ENCODE measurements at regions not wholly inside any gene's neighbourhood (a gene's known extent, or its start where the extent isn't known, plus 50 kb on each side); places are given as distances from the start of the nearest gene placed in this dataset.
"Not testable (repeated sequence)": the region's sequence is repeated elsewhere in the genome, so short reads cannot be mapped to it uniquely, and the experiment has no call there.

DNA sequence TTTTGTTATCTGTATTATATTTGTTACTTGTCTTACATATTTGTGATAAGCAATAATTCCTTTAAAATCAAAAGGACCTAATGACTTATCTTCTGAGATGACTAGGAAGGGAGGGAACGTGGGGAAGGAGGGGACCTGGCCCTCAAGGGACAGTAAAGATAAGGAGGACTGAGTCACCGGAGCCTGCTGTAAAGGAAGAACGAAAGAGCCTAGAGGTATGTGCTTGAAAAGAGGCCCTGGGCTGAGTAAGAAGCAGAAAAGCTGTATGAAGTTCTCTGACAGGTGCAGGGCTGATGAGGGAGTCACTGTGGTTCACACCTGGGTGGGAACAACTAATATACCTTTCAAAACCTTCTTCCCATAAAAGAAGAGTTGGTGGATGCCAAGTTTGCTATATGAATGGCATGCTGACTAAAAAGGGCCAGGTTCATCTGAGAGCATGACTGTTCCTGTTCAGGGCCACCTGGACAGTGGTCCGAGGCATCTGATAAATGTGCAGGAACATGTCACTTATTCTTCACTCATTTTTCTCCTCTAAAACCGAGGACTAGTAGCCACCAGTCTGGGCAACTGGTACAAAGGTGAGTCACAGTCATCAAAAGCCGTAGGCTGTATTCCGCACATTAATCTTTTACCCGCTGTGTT lies 111.3 kb downstream of the TNFAIP3 start:
- no peak for ATAC-seq
- H3K4me1 ChIP-seq = no peaks in the 10 kb centered on the region
- H3K27me3 ChIP-seq = no peaks in the 10 kb centered on the region
- H3K36me3 ChIP-seq = no peaks in the 10 kb centered on the region
- no peak for DNase-seq
- in situ Hi-C loops (cut with MboI; ENCODE audit: low sequenced_read_pairs in 4 of 4) (no loop called here), intact Hi-C loops (cut with DNase I; ENCODE audit: low total_unique reads) (no loop called here)
- no peak overlapping the region for H3K4me3 ChIP-seq
- no peak for TF ChIP-seq POLR2A (IDR thresholded peaks at IDR 0.05)
- TF ChIP-seq, protein P1, sequence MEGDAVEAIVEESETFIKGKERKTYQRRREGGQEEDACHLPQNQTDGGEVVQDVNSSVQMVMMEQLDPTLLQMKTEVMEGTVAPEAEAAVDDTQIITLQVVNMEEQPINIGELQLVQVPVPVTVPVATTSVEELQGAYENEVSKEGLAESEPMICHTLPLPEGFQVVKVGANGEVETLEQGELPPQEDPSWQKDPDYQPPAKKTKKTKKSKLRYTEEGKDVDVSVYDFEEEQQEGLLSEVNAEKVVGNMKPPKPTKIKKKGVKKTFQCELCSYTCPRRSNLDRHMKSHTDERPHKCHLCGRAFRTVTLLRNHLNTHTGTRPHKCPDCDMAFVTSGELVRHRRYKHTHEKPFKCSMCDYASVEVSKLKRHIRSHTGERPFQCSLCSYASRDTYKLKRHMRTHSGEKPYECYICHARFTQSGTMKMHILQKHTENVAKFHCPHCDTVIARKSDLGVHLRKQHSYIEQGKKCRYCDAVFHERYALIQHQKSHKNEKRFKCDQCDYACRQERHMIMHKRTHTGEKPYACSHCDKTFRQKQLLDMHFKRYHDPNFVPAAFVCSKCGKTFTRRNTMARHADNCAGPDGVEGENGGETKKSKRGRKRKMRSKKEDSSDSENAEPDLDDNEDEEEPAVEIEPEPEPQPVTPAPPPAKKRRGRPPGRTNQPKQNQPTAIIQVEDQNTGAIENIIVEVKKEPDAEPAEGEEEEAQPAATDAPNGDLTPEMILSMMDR (IDR thresholded peaks at IDR 0.05 in 4 of 5, conservative IDR thresholded peaks at IDR 0.05 in 1 of 5) = no peak
- no peaks in the 10 kb centered on the region for H3K9me3 ChIP-seq
- no peak overlapping the region for H3K27ac ChIP-seq

DNA sequence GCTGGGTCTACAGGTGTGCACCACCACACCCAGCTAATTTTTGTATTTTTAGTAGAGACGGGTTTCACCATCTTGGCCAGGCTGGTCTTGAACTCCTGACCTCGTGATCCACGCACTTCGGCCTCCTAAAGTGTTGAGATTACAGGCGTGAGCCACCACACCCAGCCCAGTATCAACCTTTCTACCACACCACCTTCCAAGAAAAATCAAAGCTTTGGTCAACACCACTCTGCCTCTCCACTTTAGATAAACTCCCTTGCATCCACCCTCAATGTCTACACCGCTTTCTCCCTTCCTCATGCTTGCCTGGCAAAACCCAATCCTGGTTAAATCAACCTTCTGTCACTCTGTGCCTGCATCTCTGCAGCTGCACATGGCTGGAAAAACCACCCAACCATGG lies 112.2 kb downstream of the TNFAIP3 start:
- H3K4me3 ChIP-seq; H3K27me3 ChIP-seq; H3K4me1 ChIP-seq; in situ Hi-C loops (cut with MboI; ENCODE audit: low sequenced_read_pairs in 4 of 4); H3K9me3 ChIP-seq; H3K36me3 ChIP-seq; ATAC-seq; intact Hi-C loops (cut with DNase I; ENCODE audit: low total_unique reads); DNase-seq; H3K27ac ChIP-seq: not testable (repeated sequence)

DNA sequence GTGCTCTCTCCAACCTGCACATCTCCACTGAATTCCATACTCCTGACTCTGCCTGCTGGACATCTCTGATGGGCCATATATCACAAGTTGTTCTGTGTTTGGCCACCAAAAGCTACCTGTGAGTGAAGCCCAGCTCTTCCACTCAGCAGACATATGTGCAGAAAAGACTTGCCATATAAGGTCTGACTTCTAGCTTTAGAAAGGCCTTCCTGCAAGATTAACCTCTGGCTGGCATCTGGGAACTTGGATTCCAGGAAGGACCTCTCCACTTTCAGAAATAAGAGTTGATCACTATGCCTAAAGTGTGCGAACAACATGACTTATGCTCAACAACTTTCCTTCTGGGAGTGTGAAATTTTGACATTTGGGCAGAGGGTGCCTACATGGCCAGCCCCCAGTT lies 113.7 kb downstream of the TNFAIP3 start:
- TF ChIP-seq POLR2A (IDR thresholded peaks at IDR 0.05) = no peak
- TF ChIP-seq, protein P1 (IDR thresholded peaks at IDR 0.05 in 4 of 5, conservative IDR thresholded peaks at IDR 0.05 in 1 of 5) = no peak
- H3K9me3 ChIP-seq = no peaks in the 10 kb centered on the region
- no peak overlapping the region for H3K27ac ChIP-seq
- H3K36me3 ChIP-seq = no peaks in the 10 kb centered on the region
- in situ Hi-C loops (cut with MboI; ENCODE audit: low sequenced_read_pairs in 4 of 4) (no loop called here), intact Hi-C loops (cut with DNase I; ENCODE audit: low total_unique reads) (no loop called here)
- no peaks in the 10 kb centered on the region for H3K27me3 ChIP-seq
- no peaks in the 10 kb centered on the region for H3K4me1 ChIP-seq
- ATAC-seq (no peak), DNase-seq (no peak)
- H3K4me3 ChIP-seq = no peak overlapping the region

DNA sequence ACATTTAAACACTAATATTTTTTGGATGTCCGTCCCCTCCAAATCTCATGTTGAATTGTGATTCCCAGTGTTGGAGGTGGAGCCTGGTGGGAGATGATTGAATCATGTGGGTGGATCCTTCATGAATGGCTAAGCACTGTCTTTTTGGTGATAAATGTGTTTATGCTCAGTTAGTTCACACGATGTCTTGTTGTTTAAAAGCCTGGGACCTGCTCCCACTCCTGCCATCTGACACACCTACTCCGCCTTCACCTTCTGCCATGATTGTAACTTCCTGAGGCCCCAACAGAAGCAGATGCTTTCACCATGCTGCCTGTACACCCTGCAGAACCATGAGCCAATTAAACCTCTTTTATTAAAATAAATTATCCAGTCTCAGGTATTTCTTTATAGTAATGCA lies 114.7 kb downstream of the TNFAIP3 start:
- ATAC-seq = no peak
- intact Hi-C loops (cut with DNase I; ENCODE audit: low total_unique reads) = no loop called here

DNA sequence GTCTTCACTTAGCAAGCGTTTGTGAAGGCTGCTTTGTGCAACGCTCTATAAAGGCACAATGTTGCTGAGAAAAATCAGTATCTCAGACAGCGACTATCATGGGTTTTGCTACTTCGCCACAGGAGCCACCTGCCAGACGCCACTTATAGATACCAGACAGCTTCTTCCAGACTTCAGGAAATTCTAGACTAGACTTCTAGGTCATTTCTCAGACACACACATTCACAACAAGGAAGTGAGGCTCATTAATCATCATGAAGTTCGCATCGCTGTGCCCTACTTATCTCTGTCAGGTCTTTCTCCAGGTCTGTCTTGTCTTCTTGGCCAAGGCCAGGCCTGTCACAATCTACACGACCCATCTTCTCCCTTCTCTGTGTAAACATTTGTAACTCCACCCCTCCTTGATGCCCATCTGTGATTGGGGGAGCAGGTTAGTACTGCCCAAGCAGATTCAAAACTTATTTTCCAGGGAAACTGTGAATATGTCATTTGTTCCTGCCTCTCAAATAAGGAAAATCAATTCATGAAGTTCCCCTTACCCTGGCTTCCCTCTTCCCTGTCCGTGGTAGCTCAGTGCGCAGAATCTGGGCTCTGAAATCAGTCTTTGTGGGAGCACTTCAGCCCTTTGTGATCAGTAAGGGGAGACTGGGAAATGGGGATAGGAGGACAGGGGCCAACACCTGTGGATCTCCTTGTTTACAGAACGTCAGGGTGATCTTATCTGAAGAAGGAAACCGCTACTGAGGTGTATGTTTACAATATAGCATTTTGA lies 115.5 kb downstream of the TNFAIP3 start:
- no peak for DNase-seq
- no peaks in the 10 kb centered on the region for H3K27me3 ChIP-seq
- H3K27ac ChIP-seq = no peak overlapping the region
- H3K4me3 ChIP-seq = no peak overlapping the region
- intact Hi-C loops (cut with DNase I; ENCODE audit: low total_unique reads) (no loop called here), in situ Hi-C loops (cut with MboI; ENCODE audit: low sequenced_read_pairs in 4 of 4) (no loop called here)
- H3K4me1 ChIP-seq = no peaks in the 10 kb centered on the region
- no peaks in the 10 kb centered on the region for H3K9me3 ChIP-seq
- no peak for TF ChIP-seq POLR2A (IDR thresholded peaks at IDR 0.05)
- TF ChIP-seq, protein P1 (IDR thresholded peaks at IDR 0.05 in 4 of 5, conservative IDR thresholded peaks at IDR 0.05 in 1 of 5) = no peak
- no peaks in the 10 kb centered on the region for H3K36me3 ChIP-seq
- no peak for ATAC-seq

More for the DNA sequence above, 114.7 kb downstream of the TNFAIP3 start:
- H3K4me3 ChIP-seq = no peak overlapping the region
- TF ChIP-seq, protein P1 (IDR thresholded peaks at IDR 0.05 in 4 of 5, conservative IDR thresholded peaks at IDR 0.05 in 1 of 5) = no peak
- no peak for TF ChIP-seq POLR2A (IDR thresholded peaks at IDR 0.05)
- in situ Hi-C loops (cut with MboI; ENCODE audit: low sequenced_read_pairs in 4 of 4) = no loop called here
- H3K27ac ChIP-seq = no peak overlapping the region
- no peaks in the 10 kb centered on the region for H3K9me3 ChIP-seq
- no peaks in the 10 kb centered on the region for H3K36me3 ChIP-seq
- H3K4me1 ChIP-seq = no peaks in the 10 kb centered on the region
- DNase-seq = no peak
- no peaks in the 10 kb centered on the region for H3K27me3 ChIP-seq
